Sigmoid colon (tissue), 4 donors: ENCODE measurements at regions not wholly inside any gene's neighbourhood (a gene's known extent, or its start where the extent isn't known, plus 50 kb on each side); places are given as distances from the start of the nearest gene placed in this dataset.

ENCODE experiments used
- CTCF ChIP-seq, 4 experiments: fragments of 450-650 bp in 3 of 4; fragments of 200-600 bp in 1 of 4; IDR thresholded peaks; one replicate each; pipeline ENCODE4 v1.5.1; 2016 to 2019; ENCODE audit warnings: antibody characterized with exemption in 4 of 4, mild to moderate bottlenecking in 3 of 4, moderate library complexity in 2 of 4
- EP300 ChIP-seq, 4 donors: sonication (generic); formaldehyde crosslinking; IDR thresholded peaks; one replicate each; pipeline ENCODE4 v1.6.1; 2017; ENCODE audit warnings: antibody characterized with exemption in 4 of 4
- POLR2A ChIP-seq, 2 donors: fragments of 450-650 bp; IDR thresholded peaks; one replicate each; pipeline ENCODE4 v1.6.1; 2016; ENCODE audit warnings: antibody characterized with exemption in 2 of 2, mild to moderate bottlenecking in 2 of 2, moderate library complexity in 2 of 2

- TF ChIP-seq POLR2A (IDR thresholded peaks at IDR 0.05) (no peak), EP300 (IDR thresholded peaks at IDR 0.05) (no peak), CTCF (IDR thresholded peaks at IDR 0.05) (no peak)
Observed at GRCh38 chr3:124530916-124531315, 199.3 kb upstream of the UMPS start.
